Parathyroid adenoma (tissue), 2 donors: ENCODE measurements at regions not wholly inside any gene's neighbourhood (a gene's known extent, or its start where the extent isn't known, plus 50 kb on each side); places are given as distances from the start of the nearest gene placed in this dataset.
"Not testable (repeated sequence)": the region's sequence is repeated elsewhere in the genome, so short reads cannot be mapped to it uniquely, and the experiment has no call there.

ENCODE experiments used
- H2AFZ ChIP-seq: fragments of 300-600 bp; sonication (generic); one replicate; pipeline ENCODE4 v1.7.0; 2017; ENCODE audit warnings: antibody characterized with exemption, mild to moderate bottlenecking
- H3K27ac ChIP-seq: fragments of 300-600 bp; sonication (generic); one replicate; pipeline ENCODE4 v1.7.0; 2017
- H3K27me3 ChIP-seq: fragments of 300-600 bp; sonication (generic); one replicate; pipeline ENCODE4 v1.7.0; 2017; ENCODE audit warnings: low read length; ENCODE audit not compliant: control insufficient read depth, insufficient read depth
- H3K36me3 ChIP-seq: fragments of 300-600 bp; sonication (generic); one replicate; pipeline ENCODE4 v1.7.0; 2017; ENCODE audit warnings: low read length; ENCODE audit not compliant: control insufficient read depth, insufficient read depth
- H3K4me1 ChIP-seq: fragments of 300-600 bp; sonication (generic); one replicate; pipeline ENCODE4 v1.7.0; 2017; ENCODE audit warnings: control low read depth
- H3K4me2 ChIP-seq: fragments of 300-600 bp; sonication (generic); one replicate; pipeline ENCODE4 v1.7.0; 2017; ENCODE audit warnings: low read length
- H3K4me3 ChIP-seq: fragments of 300-600 bp; sonication (generic); one replicate; pipeline ENCODE4 v1.7.0; 2017; ENCODE audit warnings: low read depth, low read length
- H3K79me2 ChIP-seq: fragments of 300-600 bp; sonication (generic); one replicate; pipeline ENCODE4 v1.7.0; 2017; ENCODE audit warnings: control low read depth
- H3K9ac ChIP-seq: fragments of 300-600 bp; sonication (generic); one replicate; pipeline ENCODE4 v1.7.0; 2017; ENCODE audit warnings: mild to moderate bottlenecking
- H3K9me3 ChIP-seq: fragments of 300-600 bp; sonication (generic); one replicate; pipeline ENCODE4 v1.7.0; 2017; ENCODE audit warnings: low read length; ENCODE audit not compliant: control insufficient read depth
- TF ChIP-seq, protein P1 (sequence below): fragments of 300-600 bp; sonication (generic); IDR thresholded peaks from one replicate; pipeline ENCODE4 v1.7.0; 2017; ENCODE audit warnings: antibody characterized with exemption, mild to moderate bottlenecking
- donor health status: primary hyperparathyroidism.

DNA sequence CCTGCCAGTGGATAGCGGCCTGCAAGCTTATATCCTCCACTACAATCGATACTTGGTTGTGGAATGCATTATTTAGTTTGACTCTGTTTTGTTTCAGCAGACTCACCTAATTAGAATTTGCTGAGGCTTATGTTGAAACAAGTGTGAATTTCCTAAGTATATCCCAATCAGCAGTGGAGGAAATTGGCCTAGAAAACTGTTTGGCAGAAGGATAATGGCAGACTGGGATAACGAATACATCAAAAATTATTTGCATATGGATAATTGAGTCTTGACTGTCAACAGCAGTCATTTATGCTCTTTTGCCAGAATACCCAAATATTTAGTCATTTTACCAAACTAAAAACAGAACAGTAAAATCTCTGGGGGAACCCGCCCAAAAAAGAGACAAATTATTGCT lies 261.0 kb downstream of the DOK5 start:
- H3K79me2 ChIP-seq = no peaks in the 10 kb centered on the region

DNA sequence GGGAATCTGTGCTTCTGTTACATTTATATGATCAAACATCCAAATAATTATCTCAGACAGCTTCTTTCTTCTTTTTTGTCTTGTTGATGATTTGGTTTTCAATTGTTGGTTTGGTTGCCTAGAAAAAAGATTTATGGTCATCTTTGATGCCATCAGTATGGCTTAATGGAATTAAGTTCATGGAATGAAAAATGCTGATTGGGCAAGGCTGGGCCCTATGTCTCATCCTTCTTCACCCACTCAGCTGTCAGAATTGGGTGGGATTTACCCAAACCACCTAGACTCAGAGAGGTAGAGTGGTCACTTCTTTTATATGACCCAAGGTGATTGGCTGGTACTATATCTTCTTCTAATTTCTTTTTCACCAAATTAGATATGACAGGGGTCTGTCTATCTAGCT lies 258.3 kb downstream of the DOK5 start:
- H2AFZ ChIP-seq = no peak overlapping the region
- H3K27ac ChIP-seq = no peak overlapping the region

More for the DNA sequence above, 261.0 kb downstream of the DOK5 start:
- Histone ChIP-seq H2AFZ (no peak overlapping the region), H3K9ac (no peak overlapping the region), H3K4me3 (no peak overlapping the region), H3K27me3 (no peaks in the 10 kb centered on the region), H3K36me3 (no peaks in the 10 kb centered on the region), H3K27ac (no peak overlapping the region), H3K9me3 (no peaks in the 10 kb centered on the region), H3K4me1 (no peaks in the 10 kb centered on the region), H3K4me2 (no peak overlapping the region)
- TF ChIP-seq, protein P1, sequence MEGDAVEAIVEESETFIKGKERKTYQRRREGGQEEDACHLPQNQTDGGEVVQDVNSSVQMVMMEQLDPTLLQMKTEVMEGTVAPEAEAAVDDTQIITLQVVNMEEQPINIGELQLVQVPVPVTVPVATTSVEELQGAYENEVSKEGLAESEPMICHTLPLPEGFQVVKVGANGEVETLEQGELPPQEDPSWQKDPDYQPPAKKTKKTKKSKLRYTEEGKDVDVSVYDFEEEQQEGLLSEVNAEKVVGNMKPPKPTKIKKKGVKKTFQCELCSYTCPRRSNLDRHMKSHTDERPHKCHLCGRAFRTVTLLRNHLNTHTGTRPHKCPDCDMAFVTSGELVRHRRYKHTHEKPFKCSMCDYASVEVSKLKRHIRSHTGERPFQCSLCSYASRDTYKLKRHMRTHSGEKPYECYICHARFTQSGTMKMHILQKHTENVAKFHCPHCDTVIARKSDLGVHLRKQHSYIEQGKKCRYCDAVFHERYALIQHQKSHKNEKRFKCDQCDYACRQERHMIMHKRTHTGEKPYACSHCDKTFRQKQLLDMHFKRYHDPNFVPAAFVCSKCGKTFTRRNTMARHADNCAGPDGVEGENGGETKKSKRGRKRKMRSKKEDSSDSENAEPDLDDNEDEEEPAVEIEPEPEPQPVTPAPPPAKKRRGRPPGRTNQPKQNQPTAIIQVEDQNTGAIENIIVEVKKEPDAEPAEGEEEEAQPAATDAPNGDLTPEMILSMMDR = no peak

DNA sequence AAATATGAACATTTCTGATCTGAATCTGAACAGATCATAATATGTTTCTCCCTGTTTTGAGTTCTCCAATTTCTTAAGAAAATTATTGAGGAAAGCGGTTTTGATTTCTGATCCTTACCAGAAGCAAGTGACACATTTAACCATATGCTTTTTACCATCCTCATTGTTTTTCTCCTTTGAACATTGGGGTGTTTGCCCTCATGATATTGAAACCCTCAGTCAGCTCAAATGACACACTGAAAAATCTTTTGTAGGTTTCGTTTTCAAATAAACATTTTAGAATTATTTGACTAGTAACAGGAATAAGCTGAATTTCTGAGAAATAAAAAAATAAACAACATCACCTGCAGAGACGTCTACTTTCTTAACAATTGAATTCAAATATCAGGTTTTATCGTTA lies 252.1 kb downstream of the DOK5 start:
- Histone ChIP-seq H3K9me3 (no peaks in the 10 kb centered on the region), H3K4me1 (no peaks in the 10 kb centered on the region), H3K36me3 (no peaks in the 10 kb centered on the region), H3K4me3 (no peak overlapping the region), H2AFZ (no peak overlapping the region), H3K27ac (no peak overlapping the region), H3K27me3 (no peaks in the 10 kb centered on the region), H3K4me2 (no peak overlapping the region), H3K9ac (no peak overlapping the region), H3K79me2 (no peaks in the 10 kb centered on the region)
- TF ChIP-seq, protein P1 = no peak

More for the DNA sequence above, 258.3 kb downstream of the DOK5 start:
- H3K4me3 ChIP-seq = no peak overlapping the region
- H3K79me2 ChIP-seq = no peaks in the 10 kb centered on the region
- no peaks in the 10 kb centered on the region for H3K4me1 ChIP-seq
- H3K27me3 ChIP-seq = no peaks in the 10 kb centered on the region
- no peak overlapping the region for H3K4me2 ChIP-seq
- no peaks in the 10 kb centered on the region for H3K9me3 ChIP-seq
- no peaks in the 10 kb centered on the region for H3K36me3 ChIP-seq
- H3K9ac ChIP-seq = no peak overlapping the region
- TF ChIP-seq, protein P1 = no peak

DNA sequence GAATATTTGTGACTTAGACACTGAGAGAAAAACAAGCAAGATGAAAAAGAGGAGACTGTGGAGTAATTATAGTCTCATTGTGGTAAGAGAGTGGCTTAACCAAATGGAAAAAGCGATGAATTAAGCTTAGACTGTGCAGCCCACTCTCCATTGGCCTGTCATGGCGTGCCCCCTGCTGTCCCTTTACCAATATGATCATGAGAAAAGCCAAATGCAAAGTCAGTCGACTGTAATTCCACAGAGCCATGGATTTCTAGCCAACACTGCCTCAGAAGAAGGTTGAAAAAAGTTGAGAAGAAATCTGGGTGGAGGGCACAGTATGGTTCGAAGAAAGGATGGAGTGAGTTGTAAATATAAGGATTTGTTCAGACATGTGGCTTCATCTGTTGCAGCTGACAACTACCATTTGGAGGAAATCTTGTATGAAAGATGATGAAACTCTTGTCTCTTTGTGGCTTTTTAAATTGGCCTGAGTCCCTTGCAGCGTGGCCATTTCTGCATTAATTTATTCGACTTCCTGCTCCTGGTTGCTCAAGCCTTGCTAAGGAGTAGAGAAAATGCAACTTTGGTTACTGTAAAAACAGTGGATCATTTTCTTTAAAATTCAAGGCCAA lies 251.4 kb downstream of the DOK5 start:
- Histone ChIP-seq H3K27me3 (no peaks in the 10 kb centered on the region), H3K9ac (no peak overlapping the region), H3K9me3 (no peaks in the 10 kb centered on the region), H3K4me1 (no peaks in the 10 kb centered on the region), H3K79me2 (no peaks in the 10 kb centered on the region), H3K36me3 (no peaks in the 10 kb centered on the region), H3K4me3 (no peak overlapping the region), H3K27ac (no peak overlapping the region), H3K4me2 (no peak overlapping the region), H2AFZ (no peak overlapping the region)
- TF ChIP-seq, protein P1 = no peak

DNA sequence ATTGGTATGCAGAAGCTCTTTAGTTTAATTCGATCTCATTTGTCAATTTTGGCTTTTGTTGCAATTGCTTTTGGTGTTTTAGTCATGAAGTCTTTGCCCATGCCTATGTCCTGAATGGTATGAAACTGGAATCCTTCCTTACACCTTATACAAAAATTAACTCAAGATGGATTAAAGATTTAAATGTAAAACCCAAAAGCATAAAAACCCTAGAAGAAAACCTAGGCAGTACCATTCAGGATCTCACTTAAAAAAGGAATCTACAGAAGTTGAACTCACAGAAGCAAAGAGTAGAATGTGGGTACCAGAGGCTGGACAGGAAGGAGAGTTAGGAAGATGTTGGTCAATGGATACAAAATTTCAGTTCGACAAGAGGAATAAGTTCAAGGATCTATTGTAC lies 249.9 kb downstream of the DOK5 start:
- not testable (repeated sequence) for H3K27me3 ChIP-seq, H2AFZ ChIP-seq, H3K4me3 ChIP-seq, H3K27ac ChIP-seq, H3K4me1 ChIP-seq, H3K36me3 ChIP-seq, H3K9me3 ChIP-seq, H3K4me2 ChIP-seq, H3K79me2 ChIP-seq, H3K9ac ChIP-seq
